GM12878 (cell line): ENCODE measurements at regions not wholly inside any gene's neighbourhood (a gene's known extent, or its start where the extent isn't known, plus 50 kb on each side); places are given as distances from the start of the nearest gene placed in this dataset.

Experiments used
- ATAC-seq: fragments of 200-7000 bp; cut with Tn5 transposase; 3 replicates; pipeline ENCODE4 v1.9.1; 2020; ENCODE audit warnings: mild to moderate bottlenecking, moderate library complexity
- BruUV-seq: library from RNA; stranded (reverse); fragments of 400-500 nt; replicated peaks from 2 replicates; lab custom pipeline; 2021; lab: Mats Ljungman, UMichigan
- CTCF ChIA-PET: fragments of 300-600 bp; sonication (Branson Sonifier 250); formaldehyde crosslinking; extraction: SDS; loops from one replicate; lab custom pipeline; 2021; ENCODE audit warnings: inconsistent platforms; lab: Yijun Ruan, JAX
- POLR2A ChIA-PET: fragments of 350-600 bp; formaldehyde crosslinking; extraction: SDS; loops from one replicate; lab custom pipeline; 2021; ENCODE audit warnings: inconsistent platforms; lab: Charles Lee
- RAD21 ChIA-PET: fragments of 300-600 bp; sonication (Branson Sonifier 250); formaldehyde crosslinking; loops from one replicate; lab custom pipeline; 2023; ENCODE audit warnings: antibody characterized with exemption; ENCODE audit not compliant: unreplicated experiment; lab: Charles Lee
- SMC1A ChIA-PET: fragments of 300-600 bp; sonication (Branson Sonifier 250); formaldehyde crosslinking; loops from one replicate; lab custom pipeline; 2023; ENCODE audit not compliant: unreplicated experiment, uncharacterized antibody; lab: Charles Lee
- DNase-seq: peaks from one replicate; pipeline ENCODE4 v3.0.0-alpha.2; 2011; ENCODE audit warnings: low read depth, low spot score
- FAIRE-seq: peaks from 3 replicates; lab custom pipeline; 2011; peaks lifted over from hg19 to GRCh38; lab: Jason Lieb, UNC
- H2AFZ ChIP-seq: 2 replicates; pipeline ENCODE4 v1.6.0; 2011; ENCODE audit warnings: low read depth, low read length, control low read depth; ENCODE audit not compliant: control insufficient read depth
- H3K27ac ChIP-seq: 2 replicates; pipeline ENCODE4 v1.5.1; 2011; ENCODE audit warnings: control low read depth; ENCODE audit not compliant: control insufficient read depth, insufficient read depth
- H3K27me3 ChIP-seq, 2 experiments: replicated peaks in 1 of 2; 2 replicates each; pipeline versions ENCODE4 v1.6.0 to v1.6.1; 2011; ENCODE audit warnings: low read length in 1 of 2; ENCODE audit not compliant: control insufficient read depth in 2 of 2, insufficient read depth in 2 of 2
- H3K36me3 ChIP-seq, 2 experiments: 2 replicates each; pipeline ENCODE4 v1.5.1; 2011; ENCODE audit warnings: low read length in 1 of 2; ENCODE audit not compliant: control insufficient read depth in 2 of 2, insufficient read depth in 2 of 2
- H3K4me1 ChIP-seq: 2 replicates; pipeline ENCODE4 v1.6.1; 2011; ENCODE audit warnings: mild to moderate bottlenecking, low read length, moderate library complexity, mixed read lengths; ENCODE audit not compliant: control insufficient read depth, insufficient read depth
- H3K4me2 ChIP-seq: 2 replicates; pipeline ENCODE4 v1.6.0; 2011; ENCODE audit warnings: control low read depth; ENCODE audit not compliant: control insufficient read depth, insufficient read depth
- H3K4me3 ChIP-seq: fragments of 200-600 bp; sonication (generic); 2 replicates; pipeline ENCODE4 v1.5.1; 2016
- H3K79me2 ChIP-seq: 2 replicates; pipeline ENCODE4 v1.6.0; 2011; ENCODE audit warnings: low read length; ENCODE audit not compliant: control insufficient read depth, insufficient read depth
- H3K9ac ChIP-seq: 2 replicates; pipeline ENCODE4 v1.8.0; 2011; ENCODE audit warnings: low read length, control low read depth, mixed read lengths; ENCODE audit not compliant: control insufficient read depth, insufficient read depth
- H3K9me3 ChIP-seq: replicated peaks from 3 replicates; pipeline ENCODE4 v1.5.1; 2011; ENCODE audit warnings: mild to moderate bottlenecking, low read length; ENCODE audit not compliant: control insufficient read depth, insufficient read depth
- H4K20me1 ChIP-seq: 2 replicates; pipeline ENCODE4 v1.6.0; 2011; ENCODE audit not compliant: control insufficient read depth, insufficient read depth
- CBX5 ChIP-seq: sonication (generic); IDR thresholded peaks from 2 replicates; pipeline ENCODE4 v1.6.1; 2016; ENCODE audit warnings: low read depth, moderate library complexity, mild to moderate bottlenecking, inconsistent platforms
- CEBPB ChIP-seq, 2 experiments: fragments of 150-350 bp in 1 of 2; IDR thresholded peaks; 2 replicates each; pipeline ENCODE4 v1.6.1; 2012 to 2014; ENCODE audit warnings: low read depth in 2 of 2, low read length in 2 of 2, borderline replicate concordance in 1 of 2, inconsistent platforms in 1 of 2
- EZH2 ChIP-seq: IDR thresholded peaks from 2 replicates; pipeline ENCODE4 v1.6.1; 2012; ENCODE audit warnings: low read depth, mild to moderate bottlenecking, control low read depth, inconsistent platforms, low read length, borderline replicate concordance; ENCODE audit not compliant: control insufficient read depth
- GATAD2B ChIP-seq: fragments of 450-650 bp; conservative IDR thresholded peaks from 2 replicates; pipeline ENCODE4 v1.6.1; 2017; ENCODE audit warnings: low read depth, mild to moderate bottlenecking, moderate library complexity
- HDAC2 ChIP-seq: fragments of 200-600 bp; sonication (generic); IDR thresholded peaks from 2 replicates; pipeline ENCODE4 v1.6.1; 2017
- JUNB ChIP-seq: IDR thresholded peaks from 2 replicates; pipeline ENCODE4 v1.6.1; 2016; ENCODE audit warnings: antibody characterized with exemption, mild to moderate bottlenecking
- NR2C1 ChIP-seq: fragments of 450-650 bp; IDR thresholded peaks from 2 replicates; pipeline ENCODE4 v1.6.1; 2017; ENCODE audit warnings: antibody characterized with exemption, mild to moderate bottlenecking, moderate library complexity
- NR2F1 ChIP-seq: fragments of 450-650 bp; conservative IDR thresholded peaks from 2 replicates; pipeline ENCODE4 v1.6.1; 2017; ENCODE audit warnings: mild to moderate bottlenecking
- RB1 ChIP-seq: fragments of 450-650 bp; formaldehyde crosslinking; IDR thresholded peaks from 2 replicates; pipeline ENCODE4 v1.6.1; 2017; ENCODE audit warnings: mild to moderate bottlenecking, borderline replicate concordance
- SIN3A ChIP-seq: IDR thresholded peaks from 2 replicates; pipeline ENCODE4 v1.6.1; 2012; ENCODE audit warnings: low read depth, low read length, improper control_type of control experiment
- TBL1XR1 ChIP-seq: IDR thresholded peaks from 2 replicates; pipeline ENCODE4 v1.6.1; 2012; ENCODE audit warnings: low read depth, low read length, improper control_type of control experiment
- USF2 ChIP-seq: IDR thresholded peaks from 2 replicates; pipeline ENCODE4 v1.6.1; 2011; ENCODE audit warnings: low read depth, low read length, improper control_type of control experiment, borderline replicate concordance
- YBX1 ChIP-seq: fragments of 450-650 bp; IDR thresholded peaks from 2 replicates; pipeline ENCODE4 v1.6.1; 2016; ENCODE audit warnings: antibody characterized with exemption
- WGBS: methylation state at CpG from one replicate; pipeline ENCODE4 v1.1.6; 2016; ENCODE audit warnings: low lambda C conversion rate; ENCODE audit not compliant: insufficient replicate concordance, insufficient coverage; ENCODE audit errors: missing lambda C conversion rate; 5-methylcytosine and 5-hydroxymethylcytosine counted together
- in situ Hi-C: fragments of 300-500 bp; cut with MboI; formaldehyde crosslinking; loops from 9 replicates; pipeline ENCODE4 v1.14.3; 2018; ENCODE audit warnings: mixed read lengths
- intact Hi-C: fragments of 100-400 bp; cut with micrococcal nuclease; formaldehyde crosslinking; loops from one replicate; pipeline ENCODE4 v1.14.2; 2022; ENCODE audit not compliant: unreplicated experiment
- TF ChIP-seq, protein P1 (sequence below): fragments of 450-650 bp; IDR thresholded peaks from 2 replicates; pipeline ENCODE4 v1.6.1; 2017; ENCODE audit warnings: mild to moderate bottlenecking, moderate library complexity

DNA sequence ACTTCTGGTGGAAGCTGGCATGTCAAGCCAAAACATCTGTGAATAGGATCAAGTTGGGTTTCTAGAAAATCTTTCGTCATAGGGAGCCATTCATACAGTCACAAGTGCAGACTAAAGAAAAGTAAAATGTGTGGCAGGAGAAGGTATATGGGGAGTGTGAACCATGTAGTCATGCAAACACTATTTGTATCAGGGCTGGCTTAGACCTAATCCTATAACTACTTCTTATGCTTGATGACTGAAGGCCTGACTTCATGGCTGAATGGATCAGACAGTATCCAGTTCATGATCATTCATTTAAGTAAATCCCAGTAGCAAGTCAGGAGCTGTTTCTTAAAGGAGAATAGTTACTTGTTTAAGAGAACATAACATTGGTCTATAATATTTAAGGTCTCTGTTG lies 63.8 kb upstream of the DAPK1 start:
- no peaks in the 10 kb centered on the region for H3K79me2 ChIP-seq
- intact Hi-C loops (no loop called here), in situ Hi-C loops (no loop called here)
- ChIA-PET POLR2A (no interaction called here), SMC1A (no interaction called here), RAD21 (no interaction called here), CTCF (no interaction called here)
- FAIRE-seq (no peak), DNase-seq (no peak), ATAC-seq (no peak)
- no peak overlapping the region for H3K4me2 ChIP-seq
- H4K20me1 ChIP-seq = no peaks in the 10 kb centered on the region
- no peaks in the 10 kb centered on the region for H3K27me3 ChIP-seq
- BruUV-seq = no TSS peak
- no peak overlapping the region for H3K4me3 ChIP-seq
- no peaks in the 10 kb centered on the region for H3K4me1 ChIP-seq
- H3K27ac ChIP-seq = no peak overlapping the region
- no peak for TF ChIP-seq NR2F1
- TF ChIP-seq YBX1 = no peak
- TF ChIP-seq USF2 = no peak
- no peak for TF ChIP-seq TBL1XR1
- no peak for TF ChIP-seq CBX5
- TF ChIP-seq HDAC2 = no peak
- TF ChIP-seq SIN3A = no peak
- no peak for TF ChIP-seq CEBPB (IDR thresholded peaks at IDR 0.05; ENCODE audit: borderline replicate concordance in 1 of 2, low read depth in 2 of 2, low read length in 2 of 2)
- H3K36me3 ChIP-seq = no peaks in the 10 kb centered on the region
- no peaks in the 10 kb centered on the region for H3K9me3 ChIP-seq
- 41% methylated on average over 1 of the region's 1 CpG for WGBS
- H3K9ac ChIP-seq = no peak overlapping the region
- H2AFZ ChIP-seq = no peak overlapping the region

DNA sequence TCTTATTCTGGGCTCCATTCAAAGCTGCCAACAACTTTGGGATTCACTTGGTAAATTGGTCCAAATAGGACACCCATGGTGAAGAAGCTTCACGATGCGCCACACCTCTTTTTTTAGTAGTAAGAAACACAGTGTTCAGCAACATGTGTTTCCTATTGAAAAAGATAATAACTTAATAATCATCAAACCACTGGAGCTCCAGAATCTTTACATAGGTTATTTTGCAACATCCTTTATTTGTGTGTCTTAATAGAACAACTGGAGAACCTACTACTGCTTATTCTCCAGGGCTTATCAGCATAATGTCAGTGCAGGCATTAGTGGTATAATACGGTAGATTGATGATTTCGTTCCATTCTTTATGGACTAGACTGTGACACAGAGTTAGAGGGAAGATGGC lies 63.3 kb upstream of the DAPK1 start:
- FAIRE-seq = no peak
- H2AFZ ChIP-seq = no peak overlapping the region
- H3K27ac ChIP-seq = no peak overlapping the region
- no peak for DNase-seq
- ATAC-seq = no peak
- no peaks in the 10 kb centered on the region for H4K20me1 ChIP-seq
- ChIA-PET RAD21 (no interaction called here), SMC1A (no interaction called here), POLR2A (no interaction called here), CTCF (no interaction called here)
- no peaks in the 10 kb centered on the region for H3K36me3 ChIP-seq
- no TSS peak for BruUV-seq
- no peak overlapping the region for H3K4me2 ChIP-seq
- in situ Hi-C loops (no loop called here), intact Hi-C loops (no loop called here)
- H3K27me3 ChIP-seq = no peaks in the 10 kb centered on the region
- H3K79me2 ChIP-seq = no peaks in the 10 kb centered on the region
- H3K4me3 ChIP-seq = no peak overlapping the region
- no peak overlapping the region for H3K9ac ChIP-seq
- H3K4me1 ChIP-seq = no peaks in the 10 kb centered on the region
- H3K9me3 ChIP-seq = no peaks in the 10 kb centered on the region
- WGBS = 81% methylated on average over 4 of the region's 4 CpGs
- no peak for TF ChIP-seq NR2C1
- TF ChIP-seq EZH2 = no peak
- no peak for TF ChIP-seq RB1
- TF ChIP-seq, protein P1, sequence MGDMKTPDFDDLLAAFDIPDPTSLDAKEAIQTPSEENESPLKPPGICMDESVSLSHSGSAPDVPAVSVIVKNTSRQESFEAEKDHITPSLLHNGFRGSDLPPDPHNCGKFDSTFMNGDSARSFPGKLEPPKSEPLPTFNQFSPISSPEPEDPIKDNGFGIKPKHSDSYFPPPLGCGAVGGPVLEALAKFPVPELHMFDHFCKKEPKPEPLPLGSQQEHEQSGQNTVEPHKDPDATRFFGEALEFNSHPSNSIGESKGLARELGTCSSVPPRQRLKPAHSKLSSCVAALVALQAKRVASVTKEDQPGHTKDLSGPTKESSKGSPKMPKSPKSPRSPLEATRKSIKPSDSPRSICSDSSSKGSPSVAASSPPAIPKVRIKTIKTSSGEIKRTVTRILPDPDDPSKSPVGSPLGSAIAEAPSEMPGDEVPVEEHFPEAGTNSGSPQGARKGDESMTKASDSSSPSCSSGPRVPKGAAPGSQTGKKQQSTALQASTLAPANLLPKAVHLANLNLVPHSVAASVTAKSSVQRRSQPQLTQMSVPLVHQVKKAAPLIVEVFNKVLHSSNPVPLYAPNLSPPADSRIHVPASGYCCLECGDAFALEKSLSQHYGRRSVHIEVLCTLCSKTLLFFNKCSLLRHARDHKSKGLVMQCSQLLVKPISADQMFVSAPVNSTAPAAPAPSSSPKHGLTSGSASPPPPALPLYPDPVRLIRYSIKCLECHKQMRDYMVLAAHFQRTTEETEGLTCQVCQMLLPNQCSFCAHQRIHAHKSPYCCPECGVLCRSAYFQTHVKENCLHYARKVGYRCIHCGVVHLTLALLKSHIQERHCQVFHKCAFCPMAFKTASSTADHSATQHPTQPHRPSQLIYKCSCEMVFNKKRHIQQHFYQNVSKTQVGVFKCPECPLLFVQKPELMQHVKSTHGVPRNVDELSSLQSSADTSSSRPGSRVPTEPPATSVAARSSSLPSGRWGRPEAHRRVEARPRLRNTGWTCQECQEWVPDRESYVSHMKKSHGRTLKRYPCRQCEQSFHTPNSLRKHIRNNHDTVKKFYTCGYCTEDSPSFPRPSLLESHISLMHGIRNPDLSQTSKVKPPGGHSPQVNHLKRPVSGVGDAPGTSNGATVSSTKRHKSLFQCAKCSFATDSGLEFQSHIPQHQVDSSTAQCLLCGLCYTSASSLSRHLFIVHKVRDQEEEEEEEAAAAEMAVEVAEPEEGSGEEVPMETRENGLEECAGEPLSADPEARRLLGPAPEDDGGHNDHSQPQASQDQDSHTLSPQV = no peak
- no peak for TF ChIP-seq GATAD2B
- no peak for TF ChIP-seq JUNB
